GM18867 (cell line): ENCODE measurements at regions not wholly inside any gene's neighbourhood (a gene's known extent, or its start where the extent isn't known, plus 50 kb on each side); places are given as distances from the start of the nearest gene placed in this dataset.
"Not testable (repeated sequence)": the region's sequence is repeated elsewhere in the genome, so short reads cannot be mapped to it uniquely, and the experiment has no call there.

ENCODE experiments used
- ATAC-seq: cut with Tn5 transposase; IDR thresholded peaks from one replicate; pipeline ENCODE4 v1.9.1; 2021; ENCODE audit warnings: mild to moderate bottlenecking, moderate library complexity; ENCODE audit not compliant: unreplicated experiment

GRCh38 chr1:178606839-178607238 is 93.9 kb downstream of the TEX35 start:
- no peak for ATAC-seq

GRCh38 chr1:178607718-178608408 is 95.0 kb downstream of the TEX35 start:
- peak; percentile 43 for ATAC-seq

- ATAC-seq = no peak
Observed at GRCh38 chr1:178609015-178609414, 96.1 kb downstream of the TEX35 start.

- not testable (repeated sequence) for ATAC-seq
Observed at GRCh38 chr1:178610690-178611410, 97.9 kb downstream of the TEX35 start.

GRCh38 chr1:178612261-178612660 is 99.4 kb downstream of the TEX35 start:
- ATAC-seq = no peak

GRCh38 chr1:178613271-178613945 is 100.5 kb downstream of the TEX35 start:
- ATAC-seq = no peak

GRCh38 chr1:178614286-178614685 is 101.4 kb downstream of the TEX35 start:
- no peak for ATAC-seq

GRCh38 chr1:178619042-178619927 is 105.8 kb upstream of the RALGPS2 start:
- ATAC-seq = no peak

- ATAC-seq = no peak
Observed at GRCh38 chr1:178620584-178621475, 104.2 kb upstream of the RALGPS2 start.

- ATAC-seq = no peak
Observed at GRCh38 chr1:178621822-178622221, 103.2 kb upstream of the RALGPS2 start.

- ATAC-seq = no peak
Observed at GRCh38 chr1:178625695-178626094, 99.3 kb upstream of the RALGPS2 start.

- ATAC-seq = no peak
Observed at GRCh38 chr1:178627037-178627436, 98.0 kb upstream of the RALGPS2 start.

- ATAC-seq = no peak
Observed at GRCh38 chr1:178628637-178629251, 96.3 kb upstream of the RALGPS2 start.

GRCh38 chr1:178629252-178630154 is 95.5 kb upstream of the RALGPS2 start:
- ATAC-seq = no peak

- ATAC-seq = no peak
Observed at GRCh38 chr1:178630417-178630816, 94.6 kb upstream of the RALGPS2 start.

GRCh38 chr1:178632653-178633052 is 92.4 kb upstream of the RALGPS2 start:
- no peak for ATAC-seq

- ATAC-seq = no peak
Observed at GRCh38 chr1:178633056-178633455, 92.0 kb upstream of the RALGPS2 start.

GRCh38 chr1:178634445-178634844 is 90.6 kb upstream of the RALGPS2 start:
- no peak for ATAC-seq
